Liver (tissue), 8 donors: ENCODE measurements at regions not wholly inside any gene's neighbourhood (a gene's known extent, or its start where the extent isn't known, plus 50 kb on each side); places are given as distances from the start of the nearest gene placed in this dataset.

Experiments
- DNase-seq: peaks from one replicate; pipeline ENCODE4 v3.0.0-alpha.2; 2017; ENCODE audit warnings: low spot score
- H3K27ac ChIP-seq, 2 donors: one replicate each; pipeline ENCODE4 v1.7.0; 2013; ENCODE audit warnings: inconsistent platforms in 2 of 2, low read length in 2 of 2, control low read depth in 1 of 2, low read depth in 1 of 2, mild to moderate bottlenecking in 1 of 2
- H3K27me3 ChIP-seq, 4 donors: one replicate each; pipeline versions ENCODE4 v1.6.1 to v1.7.0; 2013; ENCODE audit warnings: low read length in 3 of 4, inconsistent platforms in 1 of 4, mild to moderate bottlenecking in 1 of 4, moderate library complexity in 1 of 4; ENCODE audit not compliant: control insufficient read depth in 4 of 4, insufficient read depth in 4 of 4
- H3K36me3 ChIP-seq, 4 donors: one replicate each; pipeline versions ENCODE4 v1.6.1 to v1.7.0; 2013; ENCODE audit warnings: low read length in 3 of 4, mild to moderate bottlenecking in 3 of 4, low read depth in 1 of 4, moderate library complexity in 1 of 4; ENCODE audit not compliant: control insufficient read depth in 4 of 4, insufficient read depth in 3 of 4
- H3K4me1 ChIP-seq, 4 donors: one replicate each; pipeline versions ENCODE4 v1.6.1 to v1.7.0; 2013; ENCODE audit warnings: low read length in 3 of 4, mild to moderate bottlenecking in 3 of 4, moderate library complexity in 1 of 4; ENCODE audit not compliant: control insufficient read depth in 4 of 4, insufficient read depth in 4 of 4
- H3K4me3 ChIP-seq, 3 donors: one replicate each; pipeline versions ENCODE4 v1.6.1 to v1.7.0; 2013; ENCODE audit warnings: low read length in 3 of 3, control low read depth in 1 of 3, low read depth in 1 of 3, mild to moderate bottlenecking in 1 of 3
- H3K9ac ChIP-seq, 2 donors: one replicate each; pipeline ENCODE4 v1.7.0; 2013; ENCODE audit warnings: low read length in 2 of 2, mild to moderate bottlenecking in 2 of 2, moderate library complexity in 2 of 2, control low read depth in 1 of 2, low read depth in 1 of 2
- H3K9me3 ChIP-seq, 4 donors: one replicate each; pipeline versions ENCODE4 v1.6.1 to v1.7.0; 2013; ENCODE audit warnings: low read length in 3 of 4; ENCODE audit not compliant: control insufficient read depth in 4 of 4
- ATF3 ChIP-seq: IDR thresholded peaks from 2 replicates; pipeline ENCODE4 v1.6.1; 2016; ENCODE audit warnings: antibody characterized with exemption
- CTCF ChIP-seq: fragments of 150-350 bp; IDR thresholded peaks from 2 replicates; pipeline ENCODE4 v1.5.1; 2017; ENCODE audit warnings: improper control_type of control experiment, low read depth, low read length; ENCODE audit not compliant: missing input control
- EGR1 ChIP-seq, 2 donors: IDR thresholded peaks; 2 replicates each; pipeline ENCODE4 v1.6.1; 2016 to 2018; ENCODE audit warnings: antibody characterized with exemption in 2 of 2, low read depth in 2 of 2
- FOXA1 ChIP-seq: IDR thresholded peaks from 2 replicates; pipeline ENCODE4 v1.6.1; 2016; ENCODE audit warnings: antibody characterized with exemption
- FOXA2 ChIP-seq: IDR thresholded peaks from 2 replicates; pipeline ENCODE4 v1.6.1; 2016; ENCODE audit warnings: antibody characterized with exemption
- GABPA ChIP-seq, 2 donors: IDR thresholded peaks in 1 of 2; conservative IDR thresholded peaks in 1 of 2; 2 replicates each; pipeline ENCODE4 v1.6.1; 2016; ENCODE audit warnings: antibody characterized with exemption in 2 of 2, mild to moderate bottlenecking in 1 of 2, moderate library complexity in 1 of 2
- HNF4A ChIP-seq, 2 donors: conservative IDR thresholded peaks; 2 replicates each; pipeline ENCODE4 v1.6.1; 2016; ENCODE audit warnings: antibody characterized with exemption in 2 of 2, mild to moderate bottlenecking in 2 of 2
- HNF4G ChIP-seq: IDR thresholded peaks from 2 replicates; pipeline ENCODE4 v1.6.1; 2016; ENCODE audit warnings: antibody characterized with exemption
- JUND ChIP-seq, 2 donors: IDR thresholded peaks; 2 replicates each; pipeline ENCODE4 v1.6.1; 2016; ENCODE audit warnings: antibody characterized with exemption in 2 of 2
- MAX ChIP-seq: IDR thresholded peaks from 2 replicates; pipeline ENCODE4 v1.6.1; 2016; ENCODE audit warnings: antibody characterized with exemption
- NR2F2 ChIP-seq: IDR thresholded peaks from 2 replicates; pipeline ENCODE4 v1.6.1; 2016; ENCODE audit warnings: antibody characterized with exemption
- RAD21 ChIP-seq, 2 donors: IDR thresholded peaks; 2 replicates each; pipeline ENCODE4 v1.6.1; 2016; ENCODE audit warnings: antibody characterized with exemption in 2 of 2, mild to moderate bottlenecking in 2 of 2
- REST ChIP-seq: IDR thresholded peaks from 2 replicates; pipeline ENCODE4 v1.6.1; 2016; ENCODE audit warnings: antibody characterized with exemption, mild to moderate bottlenecking
- RXRA ChIP-seq, 2 donors: IDR thresholded peaks; 2 replicates each; pipeline ENCODE4 v1.6.1; 2017 to 2018; ENCODE audit warnings: antibody characterized with exemption in 2 of 2, mild to moderate bottlenecking in 1 of 2
- SP1 ChIP-seq: IDR thresholded peaks from 2 replicates; pipeline ENCODE4 v1.6.1; 2018; ENCODE audit warnings: antibody characterized with exemption, mild to moderate bottlenecking
- TAF1 ChIP-seq: conservative IDR thresholded peaks from 2 replicates; pipeline ENCODE4 v1.6.1; 2016; ENCODE audit warnings: antibody characterized with exemption, mild to moderate bottlenecking
- YY1 ChIP-seq: IDR thresholded peaks from 2 replicates; pipeline ENCODE4 v1.6.1; 2016; ENCODE audit warnings: antibody characterized with exemption, mild to moderate bottlenecking
- ZBTB33 ChIP-seq: IDR thresholded peaks from 2 replicates; pipeline ENCODE4 v1.6.1; 2016; ENCODE audit warnings: antibody characterized with exemption
- WGBS: extraction: QIAGEN DNeasy Blood & Tissue Kit; methylation state at CpG from one replicate; pipeline ENCODE4 v1.1.7; 2013; 5-methylcytosine and 5-hydroxymethylcytosine counted together
- donor health status: healthy.
- donor health status: healthy.
- donor health status: healthy.
- donor health status: healthy.
- donor health status: healthy.

- Histone ChIP-seq H3K9ac (no peak overlapping the region), H3K9me3 (no peaks in the 10 kb centered on the region), H3K4me3 (no peak overlapping the region), H3K4me1 (no peaks in the 10 kb centered on the region), H3K36me3 (no peaks in the 10 kb centered on the region), H3K27me3 (no peaks in the 10 kb centered on the region), H3K27ac (no peak overlapping the region)
- DNase-seq = peak; percentile 19
- TF ChIP-seq GABPA (IDR thresholded peaks at IDR 0.05 in 1 of 2, conservative IDR thresholded peaks at IDR 0.05 in 1 of 2) (no peak), SP1 (no peak), JUND (IDR thresholded peaks at IDR 0.05) (no peak), NR2F2 (no peak), RAD21 (IDR thresholded peaks at IDR 0.05) (no peak), HNF4G (no peak), HNF4A (conservative IDR thresholded peaks at IDR 0.05) (no peak), CTCF (no peak), ZBTB33 (no peak), FOXA2 (no peak), FOXA1 (no peak), MAX (no peak), EGR1 (IDR thresholded peaks at IDR 0.05; ENCODE audit: low read depth in 2 of 2) (no peak), TAF1 (no peak), RXRA (IDR thresholded peaks at IDR 0.05) (no peak), YY1 (no peak), REST (no peak), ATF3 (no peak)
- WGBS = 60% methylated on average over 3 of the region's 3 CpGs
Observed at GRCh38 chr2:19686439-19686838, 215.3 kb downstream of the TTC32 start.
